8988T (cell line): ENCODE measurements at regions not wholly inside any gene's neighbourhood (a gene's known extent, or its start where the extent isn't known, plus 50 kb on each side); places are given as distances from the start of the nearest gene placed in this dataset.

Source experiments
- DNase-seq: peaks from one replicate; pipeline ENCODE4 v3.0.0; 2011

GRCh38 chr15:31456354-31457060 is 129.9 kb downstream of the KLF13 start:
- no peak for DNase-seq

DNA sequence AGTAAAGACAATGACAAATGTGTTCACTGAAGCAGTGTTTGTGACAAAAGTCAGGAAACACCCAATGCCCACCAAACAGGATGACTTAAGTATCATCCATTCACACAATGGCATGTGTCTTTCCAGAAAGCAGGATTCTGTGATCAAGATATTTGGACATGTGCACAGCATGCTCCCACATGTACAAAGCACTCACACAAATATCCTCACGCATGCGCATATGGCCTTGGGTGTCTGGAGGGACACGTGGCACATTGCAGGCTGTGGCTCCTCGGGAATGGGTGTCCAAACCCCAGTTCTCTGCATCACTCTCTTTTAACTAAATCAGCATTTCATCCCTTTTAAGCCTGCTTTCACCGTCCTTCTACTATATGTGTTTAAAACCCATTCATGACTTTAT is 130.5 kb downstream of the KLF13 start:
- DNase-seq: no peak

- DNase-seq: no peak
These were observed 131.2 kb downstream of the KLF13 start for GRCh38 chr15:31457631-31458526.

DNA sequence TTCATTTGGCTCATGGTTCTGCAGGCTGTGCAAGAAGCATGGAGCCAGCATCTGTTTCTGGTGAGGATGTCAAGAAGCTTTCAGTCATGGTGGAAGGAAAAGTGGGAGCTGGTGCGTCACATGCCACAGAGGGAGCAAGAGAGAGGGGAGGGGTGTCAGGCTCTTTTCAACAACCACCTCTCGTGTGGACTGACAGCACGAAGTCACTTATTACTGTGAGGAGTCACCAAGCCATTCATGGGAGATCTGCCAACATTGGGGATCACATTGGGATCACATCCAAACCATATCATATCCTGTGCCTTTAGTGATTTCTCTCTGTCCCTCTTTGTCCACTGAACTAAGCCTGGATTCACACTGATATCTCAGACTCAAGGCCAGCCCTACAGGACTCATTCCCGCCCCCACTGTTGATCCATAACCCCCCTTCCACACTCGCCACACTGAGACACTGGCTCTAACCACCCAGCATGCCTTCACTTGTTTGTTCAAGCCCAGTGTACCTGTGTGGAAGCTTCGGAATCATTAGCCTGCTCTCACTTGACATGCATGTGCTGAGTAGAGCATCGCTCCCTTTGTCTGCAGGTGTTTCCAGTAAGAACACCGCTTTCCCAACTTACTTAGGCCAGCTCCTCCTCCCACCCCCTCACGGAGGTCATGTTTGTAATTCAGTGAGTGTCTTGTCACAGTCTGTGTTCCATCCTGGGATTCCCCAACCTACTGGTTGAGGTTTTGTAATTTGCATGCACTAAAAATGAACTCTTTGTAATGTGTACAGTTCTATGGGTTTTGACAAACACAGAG is 132.2 kb downstream of the KLF13 start:
- no peak for DNase-seq

GRCh38 chr15:31459400-31459748 is 132.7 kb downstream of the KLF13 start:
- DNase-seq: no peak

DNA sequence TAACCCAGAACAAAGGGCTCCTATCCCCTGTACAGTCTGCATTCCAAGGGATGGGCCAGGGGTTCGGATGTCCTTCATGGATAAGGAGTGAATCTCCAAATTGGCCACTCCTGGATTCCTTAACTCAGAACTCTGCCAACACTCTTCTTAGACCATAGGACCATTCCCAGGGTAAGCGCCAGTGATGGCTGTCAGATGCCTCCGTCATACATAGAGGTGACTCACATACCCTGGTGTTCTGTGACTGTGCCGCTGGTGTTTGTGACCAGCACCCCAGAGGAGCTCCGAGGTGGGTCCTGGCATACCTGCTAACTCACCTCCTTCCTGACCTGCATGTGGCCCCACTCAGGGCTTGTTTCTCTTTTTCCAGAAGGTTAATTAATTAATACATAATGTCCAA is 134.7 kb downstream of the KLF13 start:
- DNase-seq: no peak

DNA sequence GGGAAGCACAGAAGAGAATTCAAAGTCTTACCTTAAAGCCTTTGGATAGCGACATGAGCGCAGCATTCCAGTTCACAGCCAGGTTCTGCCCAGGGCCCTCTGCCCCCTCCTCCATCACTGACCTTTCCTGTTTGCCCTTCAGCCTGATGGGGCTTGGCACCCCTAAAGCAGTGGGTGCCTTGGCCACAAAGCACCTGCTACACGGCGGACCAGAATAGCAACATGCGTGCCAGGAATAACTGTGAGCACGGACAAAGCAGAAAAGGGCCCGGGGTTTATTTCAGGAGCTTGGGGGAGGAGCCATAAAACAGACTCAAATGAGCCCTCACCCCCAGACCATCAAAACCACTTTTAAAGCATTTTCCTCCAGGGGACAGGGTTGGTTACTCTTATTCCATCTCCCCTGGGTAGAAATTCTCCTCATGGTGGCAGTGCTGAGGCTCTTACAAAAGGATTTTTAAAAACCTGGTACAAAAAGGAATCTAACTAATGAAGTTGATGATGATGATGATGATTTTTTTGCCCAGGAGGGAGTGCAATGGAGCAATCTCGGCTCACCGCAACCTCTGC is 135.4 kb downstream of the KLF13 start:
- no peak for DNase-seq

- no peak for DNase-seq
These were observed 137.0 kb downstream of the KLF13 start for GRCh38 chr15:31463521-31464102.

DNA sequence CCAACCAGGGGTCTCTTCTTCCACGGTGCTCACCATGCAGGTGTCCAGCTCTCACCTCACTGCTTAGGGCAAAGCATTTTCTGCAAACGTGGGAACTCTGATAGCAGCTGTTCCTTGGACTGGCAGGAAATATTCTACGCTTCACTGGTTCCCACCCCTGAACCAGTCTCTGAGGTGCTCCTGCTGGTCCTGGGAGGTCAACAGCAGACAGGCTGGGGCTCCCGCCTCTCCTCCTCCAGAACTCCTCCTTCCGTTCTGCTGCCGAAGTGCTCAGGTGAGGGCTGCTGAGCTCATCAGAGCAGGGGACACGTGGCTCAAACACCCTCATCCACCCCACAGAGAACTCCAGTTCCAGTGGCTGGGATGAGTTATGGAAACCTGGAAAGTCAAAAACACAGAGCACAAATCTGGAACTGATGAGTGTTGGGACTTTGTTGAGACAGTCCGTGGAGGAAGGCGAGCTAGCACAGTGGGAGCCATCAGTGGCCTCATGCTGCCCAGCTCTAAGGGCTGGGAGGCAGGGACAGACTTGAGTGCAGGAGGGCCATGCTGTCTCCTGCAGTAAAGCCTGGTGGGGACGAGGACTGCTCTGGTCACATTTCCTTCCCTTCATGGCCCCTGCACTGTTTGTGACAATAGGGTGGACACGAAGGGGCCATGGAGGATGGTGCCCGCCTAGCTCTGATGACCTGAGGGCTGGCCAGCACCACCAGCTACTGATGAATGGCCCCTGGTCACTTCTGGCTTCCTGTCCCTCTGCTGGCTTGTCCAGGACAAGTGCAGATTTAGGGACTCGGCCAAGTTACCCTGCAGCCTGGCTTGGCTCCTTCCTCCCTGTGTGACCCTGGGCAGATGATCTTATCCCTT is 137.8 kb downstream of the KLF13 start:
- no peak for DNase-seq

- DNase-seq: no peak
These were observed 138.7 kb downstream of the KLF13 start for GRCh38 chr15:31465083-31465955.

GRCh38 chr15:31467361-31467760 is 140.7 kb downstream of the KLF13 start:
- DNase-seq: no peak

DNA sequence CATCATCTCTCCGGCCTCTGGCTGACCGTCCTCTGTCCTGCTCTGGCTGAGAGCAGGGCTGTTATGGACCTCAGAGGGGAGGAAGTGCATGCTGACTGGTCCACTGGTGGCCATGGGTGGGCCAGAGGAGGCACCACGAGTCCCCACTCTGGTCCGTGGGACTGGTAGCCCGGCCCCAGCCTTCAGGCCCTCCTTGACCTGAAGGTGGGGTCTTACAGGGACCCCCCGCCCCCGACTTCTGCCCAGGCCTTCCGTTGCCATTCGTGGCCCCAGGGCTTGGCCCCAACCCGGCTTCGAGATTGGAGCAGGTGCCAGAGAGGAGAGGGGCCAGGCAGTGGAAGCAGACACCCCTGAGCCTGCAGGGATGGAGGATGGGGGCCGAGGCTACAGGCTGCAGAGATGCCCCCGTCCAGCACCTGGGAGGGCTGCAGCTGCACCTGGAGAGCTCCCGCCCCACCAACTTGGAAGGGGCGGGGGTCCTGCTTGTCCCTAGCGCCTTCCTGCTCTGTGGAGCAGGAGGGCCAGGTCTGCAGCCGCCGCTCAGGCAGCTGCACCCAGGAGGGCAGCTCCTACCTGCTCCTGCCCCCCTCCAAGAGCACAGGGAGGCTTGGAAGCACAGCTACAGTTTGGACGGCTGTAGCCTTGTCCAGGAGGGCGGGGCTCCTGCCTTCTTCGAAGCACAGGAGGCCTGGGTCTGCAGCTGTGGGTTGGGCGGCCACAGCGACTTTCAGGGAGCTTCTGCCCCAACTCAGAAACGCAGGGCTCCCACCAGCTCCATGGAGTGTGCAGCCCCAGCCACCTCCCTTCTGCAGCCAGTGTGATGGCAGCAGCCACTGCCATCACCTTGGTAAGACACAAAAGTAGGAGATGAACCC is 142.5 kb downstream of the KLF13 start:
- DNase-seq: no peak

DNA sequence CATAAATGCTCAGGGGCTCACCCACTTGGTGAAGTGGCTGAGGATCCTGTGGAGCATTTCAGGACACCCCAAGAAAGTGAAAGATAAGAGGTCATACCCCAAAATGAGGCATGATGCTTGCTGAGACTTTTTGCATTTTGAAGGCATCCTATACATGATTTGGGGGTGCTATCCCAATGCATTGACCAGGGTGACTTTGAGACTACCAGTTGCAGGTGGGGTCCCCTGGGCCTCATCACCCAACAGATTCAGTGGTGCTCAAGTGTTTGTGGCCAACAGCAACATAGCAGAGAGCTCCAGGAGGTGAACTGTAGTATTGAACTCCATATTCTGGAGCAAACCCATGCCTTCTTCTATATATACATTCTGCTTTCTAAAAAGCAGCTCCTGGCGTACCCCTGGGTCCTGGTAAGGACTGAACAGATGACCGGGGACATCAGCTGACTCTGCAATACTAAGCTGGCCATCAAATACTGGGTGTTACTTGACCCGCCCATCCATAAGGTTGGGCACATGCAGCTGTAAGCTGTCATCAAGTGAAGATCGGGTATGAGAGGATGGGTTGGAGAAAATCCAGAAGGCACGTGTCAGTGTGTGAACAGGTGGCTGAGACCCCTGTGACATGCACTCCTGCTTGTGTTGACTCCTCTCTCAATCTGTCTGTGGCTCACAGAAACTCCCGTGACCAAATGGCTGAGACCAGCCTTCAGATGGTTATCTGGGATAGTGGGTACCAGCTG is 143.3 kb downstream of the KLF13 start:
- DNase-seq: no peak

DNA sequence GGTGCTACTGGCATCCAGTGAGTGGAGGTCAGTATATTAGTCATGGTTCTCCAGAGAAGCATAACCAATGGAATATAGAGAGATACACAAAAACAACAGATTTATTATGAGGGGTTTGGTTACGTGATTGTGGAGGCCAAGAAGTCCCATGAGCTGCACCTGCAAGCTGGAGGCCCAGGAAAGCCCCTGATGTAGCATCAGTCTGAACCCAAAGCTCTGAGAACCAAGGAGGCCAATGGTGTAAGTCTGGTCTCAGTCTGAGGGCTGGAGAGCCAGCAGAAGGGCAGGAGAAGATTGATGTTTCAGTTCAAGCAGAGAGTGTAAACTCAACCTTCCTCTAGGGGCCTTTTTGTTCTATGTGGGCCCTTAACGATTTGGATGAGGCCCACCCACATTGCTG is 144.1 kb downstream of the KLF13 start:
- no peak for DNase-seq

DNA sequence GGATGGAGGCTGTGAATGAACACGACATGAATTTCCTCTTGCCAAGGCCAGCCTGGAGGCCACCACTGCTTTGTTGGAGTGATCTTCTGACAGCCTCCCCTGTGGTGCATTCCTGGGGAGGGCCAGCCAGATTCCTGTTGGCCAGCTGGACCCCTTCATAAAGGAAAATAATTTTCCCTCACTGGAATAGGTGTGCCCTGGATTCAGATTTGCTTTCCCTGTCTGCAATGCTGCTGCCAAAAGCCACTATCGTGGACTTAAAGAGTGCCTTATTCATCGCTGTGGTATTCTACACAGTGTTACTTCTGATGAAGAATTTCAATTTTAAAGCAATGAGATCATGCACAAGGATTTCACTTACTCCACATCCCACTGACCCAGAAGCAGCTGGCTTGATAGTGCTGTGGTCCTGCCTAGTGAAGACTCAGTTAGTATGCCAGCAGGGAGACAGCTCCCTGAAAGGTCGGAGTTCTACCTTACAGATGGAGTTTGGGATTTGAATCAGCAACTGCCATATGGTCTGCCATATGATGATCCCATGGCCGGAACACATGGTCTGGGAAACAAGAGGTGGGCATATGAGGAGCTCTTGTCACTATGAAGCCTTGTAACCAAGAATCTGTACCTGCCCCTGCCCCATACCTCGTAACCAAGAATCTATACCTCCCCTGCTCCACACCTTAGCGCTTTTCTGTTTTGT is 145.2 kb downstream of the KLF13 start:
- DNase-seq: no peak

- DNase-seq: no peak
These were observed 146.2 kb downstream of the KLF13 start for GRCh38 chr15:31472636-31473384.

GRCh38 chr15:31473385-31474058 is 146.9 kb downstream of the KLF13 start:
- no peak for DNase-seq
